Sigmoid colon (tissue), 4 donors: ENCODE measurements at regions not wholly inside any gene's neighbourhood (a gene's known extent, or its start where the extent isn't known, plus 50 kb on each side); places are given as distances from the start of the nearest gene placed in this dataset.

Experiments used
- EP300 ChIP-seq, 4 donors: sonication (generic); formaldehyde crosslinking; IDR thresholded peaks; one replicate each; pipeline ENCODE4 v1.6.1; 2017; ENCODE audit warnings: antibody characterized with exemption in 4 of 4
- POLR2A ChIP-seq, 2 donors: fragments of 450-650 bp; IDR thresholded peaks; one replicate each; pipeline ENCODE4 v1.6.1; 2016; ENCODE audit warnings: antibody characterized with exemption in 2 of 2, mild to moderate bottlenecking in 2 of 2, moderate library complexity in 2 of 2
- POLR2AphosphoS5 ChIP-seq, 4 donors: sonication (generic); formaldehyde crosslinking; IDR thresholded peaks; one replicate each; pipeline ENCODE4 v1.6.1; 2017; ENCODE audit warnings: antibody characterized with exemption in 4 of 4
- TF ChIP-seq, protein P1 (sequence below), 4 experiments: fragments of 450-650 bp in 3 of 4; fragments of 200-600 bp in 1 of 4; IDR thresholded peaks; one replicate each; pipeline ENCODE4 v1.5.1; 2016 to 2019; ENCODE audit warnings: antibody characterized with exemption in 4 of 4, mild to moderate bottlenecking in 3 of 4, moderate library complexity in 2 of 4

DNA sequence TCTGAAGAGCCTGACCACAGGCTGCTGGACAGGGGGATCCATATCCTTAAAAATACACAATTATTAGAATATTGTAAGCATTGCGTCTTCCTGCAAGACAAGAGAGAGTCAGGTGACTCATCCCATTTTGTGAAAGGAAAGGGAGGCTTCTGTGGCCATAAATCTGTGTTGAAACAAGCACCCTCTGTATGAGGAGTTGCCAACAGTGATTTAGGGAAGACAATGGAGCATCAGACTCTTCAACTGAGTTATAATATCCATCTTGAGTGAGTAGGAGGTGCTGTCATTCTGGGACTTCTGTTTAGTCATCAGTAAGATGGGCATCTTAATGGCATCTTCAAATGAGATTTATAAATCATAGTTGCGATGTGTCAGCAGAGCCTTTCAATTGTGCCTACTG lies 554.5 kb downstream of the AACS start:
- TF ChIP-seq, protein P1, sequence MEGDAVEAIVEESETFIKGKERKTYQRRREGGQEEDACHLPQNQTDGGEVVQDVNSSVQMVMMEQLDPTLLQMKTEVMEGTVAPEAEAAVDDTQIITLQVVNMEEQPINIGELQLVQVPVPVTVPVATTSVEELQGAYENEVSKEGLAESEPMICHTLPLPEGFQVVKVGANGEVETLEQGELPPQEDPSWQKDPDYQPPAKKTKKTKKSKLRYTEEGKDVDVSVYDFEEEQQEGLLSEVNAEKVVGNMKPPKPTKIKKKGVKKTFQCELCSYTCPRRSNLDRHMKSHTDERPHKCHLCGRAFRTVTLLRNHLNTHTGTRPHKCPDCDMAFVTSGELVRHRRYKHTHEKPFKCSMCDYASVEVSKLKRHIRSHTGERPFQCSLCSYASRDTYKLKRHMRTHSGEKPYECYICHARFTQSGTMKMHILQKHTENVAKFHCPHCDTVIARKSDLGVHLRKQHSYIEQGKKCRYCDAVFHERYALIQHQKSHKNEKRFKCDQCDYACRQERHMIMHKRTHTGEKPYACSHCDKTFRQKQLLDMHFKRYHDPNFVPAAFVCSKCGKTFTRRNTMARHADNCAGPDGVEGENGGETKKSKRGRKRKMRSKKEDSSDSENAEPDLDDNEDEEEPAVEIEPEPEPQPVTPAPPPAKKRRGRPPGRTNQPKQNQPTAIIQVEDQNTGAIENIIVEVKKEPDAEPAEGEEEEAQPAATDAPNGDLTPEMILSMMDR (IDR thresholded peaks at IDR 0.05) = no peak
- TF ChIP-seq POLR2AphosphoS5 (IDR thresholded peaks at IDR 0.05) = no peak
- TF ChIP-seq POLR2A (IDR thresholded peaks at IDR 0.05) = no peak
- TF ChIP-seq EP300 (IDR thresholded peaks at IDR 0.05) = no peak
